KMS-11 (cell line): ENCODE measurements at regions not wholly inside any gene's neighbourhood (a gene's known extent, or its start where the extent isn't known, plus 50 kb on each side); places are given as distances from the start of the nearest gene placed in this dataset.

Source experiments
- H2AFZ ChIP-seq: fragments of 200-600 bp; sonication (generic); 2 replicates; pipeline ENCODE4 v1.6.1; 2016; ENCODE audit warnings: antibody characterized with exemption, mixed run types, low read depth
- H3K27ac ChIP-seq: fragments of 200-600 bp; sonication (generic); 2 replicates; pipeline ENCODE4 v1.6.1; 2016; ENCODE audit warnings: mild to moderate bottlenecking, mixed run types
- H3K27me3 ChIP-seq: fragments of 200-600 bp; sonication (generic); 2 replicates; pipeline ENCODE4 v1.6.1; 2017; ENCODE audit warnings: mild to moderate bottlenecking, low read depth, mixed run types, moderate library complexity; ENCODE audit not compliant: insufficient read depth
- H3K36me3 ChIP-seq: fragments of 200-600 bp; sonication (generic); 2 replicates; pipeline ENCODE4 v1.6.1; 2017; ENCODE audit warnings: mild to moderate bottlenecking, mixed run types; ENCODE audit not compliant: insufficient read depth
- H3K4me1 ChIP-seq: fragments of 200-600 bp; sonication (generic); 2 replicates; pipeline ENCODE4 v1.6.1; 2016; ENCODE audit warnings: mild to moderate bottlenecking, low read depth, mixed run types; ENCODE audit not compliant: poor library complexity, severe bottlenecking
- H3K4me2 ChIP-seq: fragments of 200-600 bp; sonication (generic); 2 replicates; pipeline ENCODE4 v1.7.0; 2016; ENCODE audit warnings: mild to moderate bottlenecking, mixed run types
- H3K4me3 ChIP-seq: fragments of 200-600 bp; sonication (generic); IDR thresholded peaks from 2 replicates; pipeline ENCODE4 v1.6.1; 2017; ENCODE audit warnings: low read depth, low read length, mixed read lengths; ENCODE audit not compliant: insufficient read depth
- H3K79me2 ChIP-seq: fragments of 200-600 bp; sonication (generic); 2 replicates; pipeline ENCODE4 v1.6.1; 2016; ENCODE audit warnings: low read depth, mixed run types; ENCODE audit not compliant: insufficient read depth
- H3K9ac ChIP-seq: fragments of 200-600 bp; sonication (generic); 2 replicates; pipeline ENCODE4 v1.6.1; 2016; ENCODE audit warnings: mild to moderate bottlenecking, mixed run types
- H4K20me1 ChIP-seq: fragments of 200-600 bp; sonication (generic); 2 replicates; pipeline ENCODE4 v1.6.1; 2016; ENCODE audit warnings: mild to moderate bottlenecking, mixed run types; ENCODE audit not compliant: insufficient read depth
- CTCF ChIP-seq: fragments of 200-600 bp; sonication (generic); conservative IDR thresholded peaks from 2 replicates; pipeline ENCODE4 v1.6.1; 2017; ENCODE audit warnings: low read depth, mild to moderate bottlenecking, antibody characterized with exemption, low read length, moderate library complexity, mixed read lengths

DNA sequence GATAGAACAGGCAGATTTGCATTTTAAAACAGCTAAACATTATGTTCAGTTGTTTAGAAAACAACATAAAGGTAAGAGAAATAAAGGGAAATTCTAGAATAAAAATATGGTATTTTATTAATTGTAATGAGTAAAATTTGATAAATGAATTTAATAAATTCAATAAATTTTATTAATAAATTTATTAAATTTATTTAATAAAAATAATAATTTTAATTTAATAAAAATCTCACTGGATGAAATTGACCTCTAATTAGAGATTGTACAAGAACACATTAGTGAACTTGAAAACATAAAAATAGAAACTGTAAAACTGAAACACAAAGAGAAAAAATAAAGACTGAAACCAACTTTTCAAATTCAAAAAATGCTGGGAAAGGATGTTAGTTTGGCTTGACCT is 605.7 kb upstream of the LRRC4C start:
- Histone ChIP-seq H3K79me2 (no peaks in the 10 kb centered on the region), H2AFZ (no peak overlapping the region), H3K36me3 (no peaks in the 10 kb centered on the region)

GRCh38 chr11:42066113-42066512 is 606.7 kb upstream of the LRRC4C start:
- TF ChIP-seq CTCF: no peak
- H4K20me1 ChIP-seq: no peaks in the 10 kb centered on the region
- no peak overlapping the region for H3K9ac ChIP-seq
- H3K4me3 ChIP-seq: no peak overlapping the region
- H3K79me2 ChIP-seq: no peaks in the 10 kb centered on the region
- no peaks in the 10 kb centered on the region for H3K27me3 ChIP-seq
- H3K36me3 ChIP-seq: no peaks in the 10 kb centered on the region
- no peak overlapping the region for H3K27ac ChIP-seq
- H3K4me2 ChIP-seq: no peak overlapping the region
- H2AFZ ChIP-seq: no peak overlapping the region
- H3K4me1 ChIP-seq: peaks cover 3% of the 10 kb centered on the region

More for the DNA sequence above, 605.7 kb upstream of the LRRC4C start:
- no peaks in the 10 kb centered on the region for H4K20me1 ChIP-seq
- H3K27ac ChIP-seq: no peak overlapping the region
- no peaks in the 10 kb centered on the region for H3K4me1 ChIP-seq
- no peaks in the 10 kb centered on the region for H3K27me3 ChIP-seq
- no peak overlapping the region for H3K4me3 ChIP-seq
- no peak for TF ChIP-seq CTCF
- no peak overlapping the region for H3K4me2 ChIP-seq
- no peak overlapping the region for H3K9ac ChIP-seq

DNA sequence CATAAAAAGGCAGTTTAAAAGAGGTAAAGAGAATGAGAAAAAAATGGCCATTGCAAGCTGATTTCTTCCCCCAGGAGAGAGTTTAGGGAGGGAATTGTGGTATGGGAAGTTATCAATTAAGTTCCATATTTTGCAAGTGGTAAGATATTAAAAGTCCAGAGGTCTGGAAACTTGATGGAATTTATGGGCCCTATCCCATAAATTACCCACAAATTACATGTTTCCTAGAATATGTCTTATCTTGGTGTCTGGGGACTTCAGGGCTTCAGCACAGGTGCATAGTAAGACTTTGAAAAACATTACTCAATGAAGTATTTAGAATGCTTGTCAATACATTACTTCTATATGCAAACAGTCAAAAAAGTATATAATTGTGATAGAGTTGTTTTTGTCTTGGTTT is 614.9 kb upstream of the LRRC4C start:
- Histone ChIP-seq H3K27ac (no peak overlapping the region), H3K36me3 (no peaks in the 10 kb centered on the region), H3K4me1 (peaks cover 3% of the 10 kb centered on the region), H3K79me2 (no peaks in the 10 kb centered on the region), H3K27me3 (no peaks in the 10 kb centered on the region), H4K20me1 (no peaks in the 10 kb centered on the region), H3K9ac (no peak overlapping the region), H2AFZ (no peak overlapping the region), H3K4me3 (no peak overlapping the region), H3K4me2 (no peak overlapping the region)
- TF ChIP-seq CTCF: no peak

GRCh38 chr11:42075180-42075579 is 615.7 kb upstream of the LRRC4C start:
- H4K20me1 ChIP-seq: no peaks in the 10 kb centered on the region
- H3K9ac ChIP-seq: no peak overlapping the region
- no peak for TF ChIP-seq CTCF
- H3K27ac ChIP-seq: no peak overlapping the region
- H3K4me2 ChIP-seq: no peak overlapping the region
- H3K4me1 ChIP-seq: peaks cover 3% of the 10 kb centered on the region
- no peaks in the 10 kb centered on the region for H3K27me3 ChIP-seq
- no peaks in the 10 kb centered on the region for H3K36me3 ChIP-seq
- no peak overlapping the region for H2AFZ ChIP-seq
- no peak overlapping the region for H3K4me3 ChIP-seq
- no peaks in the 10 kb centered on the region for H3K79me2 ChIP-seq

DNA sequence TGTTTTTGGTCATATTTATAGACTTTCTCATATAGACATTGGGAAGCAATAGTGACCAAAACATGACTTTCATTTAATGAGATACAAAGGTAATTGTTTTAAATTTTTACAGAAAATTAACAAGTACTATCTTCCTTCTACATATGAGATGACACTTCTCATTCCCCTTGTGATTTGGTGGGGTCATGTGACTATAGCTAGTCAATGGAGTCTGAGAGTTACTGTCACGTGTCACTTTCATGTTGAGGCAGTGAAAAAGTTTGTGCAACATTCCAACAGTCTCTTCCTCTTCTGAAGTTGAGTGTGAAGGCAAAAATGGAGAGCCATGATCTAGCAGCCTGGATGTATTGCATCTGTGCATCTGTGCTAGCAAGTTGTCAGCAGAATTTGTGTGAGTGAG is 618.3 kb upstream of the LRRC4C start:
- Histone ChIP-seq H3K4me3 (no peak overlapping the region), H3K36me3 (no peaks in the 10 kb centered on the region), H3K4me2 (no peak overlapping the region), H3K27me3 (no peaks in the 10 kb centered on the region), H3K9ac (no peak overlapping the region), H4K20me1 (no peaks in the 10 kb centered on the region), H2AFZ (no peak overlapping the region), H3K4me1 (no peaks in the 10 kb centered on the region), H3K27ac (no peak overlapping the region), H3K79me2 (no peaks in the 10 kb centered on the region)
- TF ChIP-seq CTCF: no peak
